Astrocyte (in vitro differentiated cells and primary cell): ENCODE measurements at regions not wholly inside any gene's neighbourhood (a gene's known extent, or its start where the extent isn't known, plus 50 kb on each side); places are given as distances from the start of the nearest gene placed in this dataset.
"Not testable (repeated sequence)": the region's sequence is repeated elsewhere in the genome, so short reads cannot be mapped to it uniquely, and the experiment has no call there.

Experiments used
- DNase-seq: peaks from one replicate; pipeline ENCODE4 v3.0.0-alpha.2; 2010; ENCODE audit warnings: low read depth
- FAIRE-seq: peaks from 2 replicates; lab custom pipeline; 2011; peaks lifted over from hg19 to GRCh38; lab: Jason Lieb, UNC
- H2AFZ ChIP-seq: 2 replicates; pipeline ENCODE4 v1.6.0; 2012; ENCODE audit warnings: low read depth, low read length, inconsistent platforms
- H3K27ac ChIP-seq: 2 replicates; pipeline ENCODE4 v1.5.1; 2011; ENCODE audit warnings: low read depth, low read length, inconsistent platforms
- H3K27me3 ChIP-seq: 2 replicates; pipeline ENCODE4 v1.6.0; 2011; ENCODE audit warnings: low read length, inconsistent platforms; ENCODE audit not compliant: insufficient read depth
- H3K36me3 ChIP-seq: 2 replicates; pipeline ENCODE4 v1.5.1; 2011; ENCODE audit warnings: low read length, inconsistent platforms; ENCODE audit not compliant: insufficient read depth
- H3K4me1 ChIP-seq: 2 replicates; pipeline ENCODE4 v1.5.1; 2011; ENCODE audit warnings: low read length, inconsistent platforms; ENCODE audit not compliant: insufficient read depth
- H3K4me2 ChIP-seq: 2 replicates; pipeline ENCODE4 v1.6.0; 2012; ENCODE audit warnings: low read length, inconsistent platforms
- H3K4me3 ChIP-seq: 2 replicates; pipeline ENCODE4 v1.5.1; 2011; ENCODE audit warnings: low read depth, mild to moderate bottlenecking, low read length, inconsistent platforms; ENCODE audit not compliant: insufficient read depth
- H3K79me2 ChIP-seq: 2 replicates; pipeline ENCODE4 v1.6.0; 2012; ENCODE audit warnings: mild to moderate bottlenecking, low read length, inconsistent platforms; ENCODE audit not compliant: insufficient read depth
- H3K9ac ChIP-seq: 2 replicates; pipeline ENCODE4 v1.6.0; 2012; ENCODE audit warnings: mild to moderate bottlenecking, low read length, inconsistent platforms
- H3K9me3 ChIP-seq: 2 replicates; pipeline ENCODE4 v1.5.1; 2012; ENCODE audit warnings: low read depth, mild to moderate bottlenecking, low read length, inconsistent platforms; ENCODE audit not compliant: insufficient read depth
- H4K20me1 ChIP-seq: 2 replicates; pipeline ENCODE4 v1.6.0; 2012; ENCODE audit warnings: low read length, inconsistent platforms; ENCODE audit not compliant: insufficient read depth
- H3K27ac Mint-ChIP-seq: one replicate; pipeline ENCODE4 v1.8.0; 2021; ENCODE audit warnings: mild to moderate bottlenecking, mixed read lengths; ENCODE audit not compliant: unreplicated experiment
- H3K27me3 Mint-ChIP-seq: one replicate; pipeline ENCODE4 v1.8.0; 2021; ENCODE audit warnings: low read depth, mixed read lengths; ENCODE audit not compliant: unreplicated experiment
- H3K36me3 Mint-ChIP-seq: one replicate; pipeline ENCODE4 v1.8.0; 2021; ENCODE audit warnings: low read depth, mixed read lengths; ENCODE audit not compliant: unreplicated experiment
- H3K4me1 Mint-ChIP-seq: one replicate; pipeline ENCODE4 v1.8.0; 2021; ENCODE audit warnings: low read depth, mixed read lengths; ENCODE audit not compliant: unreplicated experiment
- H3K4me3 Mint-ChIP-seq: one replicate; pipeline ENCODE4 v1.8.0; 2021; ENCODE audit warnings: mild to moderate bottlenecking, moderate library complexity, mixed read lengths; ENCODE audit not compliant: unreplicated experiment
- H3K9me3 Mint-ChIP-seq: one replicate; pipeline ENCODE4 v1.8.0; 2021; ENCODE audit warnings: mild to moderate bottlenecking, mixed read lengths; ENCODE audit not compliant: unreplicated experiment
- CTCF ChIP-seq: IDR thresholded peaks from 2 replicates; pipeline ENCODE4 v1.5.1; 2011; ENCODE audit warnings: low read depth, mild to moderate bottlenecking, inconsistent platforms, low read length, moderate library complexity; ENCODE audit not compliant: insufficient read depth
- EZH2 ChIP-seq: IDR thresholded peaks from 2 replicates; pipeline ENCODE4 v1.6.1; 2012; ENCODE audit warnings: mild to moderate bottlenecking, low read length, inconsistent platforms; ENCODE audit not compliant: insufficient read depth

DNA sequence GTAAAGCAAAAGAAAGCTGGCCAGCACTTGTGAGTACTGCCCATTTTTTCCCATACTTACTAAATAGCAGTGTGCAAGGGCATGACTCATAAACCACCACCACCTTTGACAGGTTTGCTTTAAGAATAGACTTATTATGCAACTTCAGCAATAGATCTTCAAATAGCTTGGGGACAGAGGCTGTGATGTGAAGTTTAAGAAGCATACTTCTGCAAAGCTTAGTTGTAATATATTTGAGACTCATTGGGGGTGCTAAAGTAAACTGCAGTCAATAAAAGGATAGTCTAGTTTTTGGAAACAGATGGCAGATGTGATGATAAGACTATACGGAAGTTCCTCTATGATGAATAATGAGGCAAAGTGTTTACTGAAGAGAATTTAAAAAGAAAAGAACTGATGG, 210.0 kb downstream of the PLA2G4A start:
- Mint-ChIP-seq H3K4me3 (no peak overlapping the region), H3K9me3 (no peaks in the 10 kb centered on the region), H3K27ac (no peak overlapping the region), H3K27me3 (no peaks in the 10 kb centered on the region), H3K36me3 (no peaks in the 10 kb centered on the region), H3K4me1 (no peaks in the 10 kb centered on the region)
- TF ChIP-seq EZH2 (no peak), CTCF (no peak)
- H3K27me3 ChIP-seq = no peaks in the 10 kb centered on the region
- no peak overlapping the region for H3K4me2 ChIP-seq
- H3K4me1 ChIP-seq = no peaks in the 10 kb centered on the region
- H3K9ac ChIP-seq = no peak overlapping the region
- no peak overlapping the region for H3K27ac ChIP-seq
- DNase-seq (peak; percentile 82), FAIRE-seq (no peak)
- no peak overlapping the region for H2AFZ ChIP-seq
- no peaks in the 10 kb centered on the region for H3K36me3 ChIP-seq
- H3K4me3 ChIP-seq = no peak overlapping the region
- no peaks in the 10 kb centered on the region for H4K20me1 ChIP-seq
- no peaks in the 10 kb centered on the region for H3K79me2 ChIP-seq
- H3K9me3 ChIP-seq = no peaks in the 10 kb centered on the region

DNA sequence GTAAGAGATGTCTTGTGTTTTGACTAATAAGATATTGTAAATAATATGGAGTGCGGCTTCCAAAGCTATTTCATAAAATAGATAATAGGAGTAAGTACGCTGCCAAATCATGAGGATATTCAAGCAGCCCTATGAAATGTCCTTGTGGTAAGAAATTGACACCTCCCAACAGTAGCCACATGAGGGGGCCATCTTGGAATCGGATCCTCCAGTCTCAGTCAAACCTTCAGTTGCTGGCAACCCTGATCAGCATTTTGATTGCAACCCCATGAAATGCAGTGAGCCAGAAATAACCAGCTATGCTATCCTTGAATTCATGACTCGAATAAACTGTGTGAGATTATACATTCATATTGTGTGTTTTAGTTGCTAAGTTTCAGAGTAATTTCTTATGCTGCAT, 212.4 kb downstream of the PLA2G4A start:
- no peaks in the 10 kb centered on the region for H3K9me3 ChIP-seq
- Mint-ChIP-seq H3K27me3 (no peaks in the 10 kb centered on the region), H3K9me3 (no peaks in the 10 kb centered on the region), H3K4me3 (no peak overlapping the region), H3K4me1 (no peaks in the 10 kb centered on the region), H3K27ac (no peak overlapping the region), H3K36me3 (no peaks in the 10 kb centered on the region)
- TF ChIP-seq CTCF (no peak), EZH2 (no peak)
- H3K27me3 ChIP-seq = no peaks in the 10 kb centered on the region
- no peaks in the 10 kb centered on the region for H3K79me2 ChIP-seq
- FAIRE-seq = no peak
- no peak overlapping the region for H3K4me3 ChIP-seq
- H3K27ac ChIP-seq = no peak overlapping the region
- H4K20me1 ChIP-seq = no peaks in the 10 kb centered on the region
- no peak overlapping the region for H3K9ac ChIP-seq
- DNase-seq = no peak
- H3K4me1 ChIP-seq = no peaks in the 10 kb centered on the region
- no peaks in the 10 kb centered on the region for H3K36me3 ChIP-seq
- no peak overlapping the region for H2AFZ ChIP-seq
- H3K4me2 ChIP-seq = no peak overlapping the region

DNA sequence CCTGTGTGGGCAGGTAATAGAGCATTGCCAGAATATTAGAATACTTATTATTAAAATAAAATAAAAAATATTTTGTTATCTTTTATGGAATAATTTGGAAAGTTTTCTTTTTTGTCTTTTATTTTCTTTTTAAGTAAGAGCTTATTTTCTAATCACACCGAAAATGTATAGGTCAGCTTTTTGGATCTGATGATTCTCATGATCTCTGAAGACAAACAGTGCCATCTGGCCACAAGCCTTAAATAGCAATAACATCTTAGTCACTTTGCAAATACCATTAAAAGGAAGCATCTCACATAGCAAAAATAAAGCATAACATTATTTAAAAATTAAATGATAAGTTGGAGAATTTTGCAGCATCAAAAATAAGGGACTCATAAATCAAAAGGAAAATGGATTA, 213.8 kb downstream of the PLA2G4A start:
- Mint-ChIP-seq H3K27me3 (no peaks in the 10 kb centered on the region), H3K36me3 (no peaks in the 10 kb centered on the region), H3K4me3 (no peak overlapping the region), H3K9me3 (no peaks in the 10 kb centered on the region), H3K4me1 (no peaks in the 10 kb centered on the region), H3K27ac (no peak overlapping the region)
- TF ChIP-seq EZH2 (no peak), CTCF (no peak)
- H3K79me2 ChIP-seq = no peaks in the 10 kb centered on the region
- no peak overlapping the region for H2AFZ ChIP-seq
- no peak overlapping the region for H3K9ac ChIP-seq
- H3K9me3 ChIP-seq = no peaks in the 10 kb centered on the region
- no peak for FAIRE-seq
- no peaks in the 10 kb centered on the region for H3K36me3 ChIP-seq
- H4K20me1 ChIP-seq = no peaks in the 10 kb centered on the region
- no peaks in the 10 kb centered on the region for H3K4me1 ChIP-seq
- H3K27ac ChIP-seq = no peak overlapping the region
- no peak overlapping the region for H3K4me3 ChIP-seq
- DNase-seq = no peak
- no peak overlapping the region for H3K4me2 ChIP-seq
- no peaks in the 10 kb centered on the region for H3K27me3 ChIP-seq

GRCh38 chr1:187043433-187043832, 214.7 kb downstream of the PLA2G4A start:
- H3K36me3 ChIP-seq, H3K9me3 ChIP-seq, H3K9me3 Mint-ChIP-seq, H4K20me1 ChIP-seq, H3K4me1 ChIP-seq, H3K4me2 ChIP-seq, H3K27me3 ChIP-seq, H2AFZ ChIP-seq, H3K36me3 Mint-ChIP-seq, H3K27ac ChIP-seq, H3K4me3 Mint-ChIP-seq, H3K27ac Mint-ChIP-seq, H3K79me2 ChIP-seq, H3K9ac ChIP-seq, H3K4me1 Mint-ChIP-seq, FAIRE-seq, DNase-seq, H3K4me3 ChIP-seq, H3K27me3 Mint-ChIP-seq: not testable (repeated sequence)
